DND-41 (cell line): ENCODE measurements at regions not wholly inside any gene's neighbourhood (a gene's known extent, or its start where the extent isn't known, plus 50 kb on each side); places are given as distances from the start of the nearest gene placed in this dataset.

Experiments used
- ATAC-seq: fragments of 200-7000 bp; cut with Tn5 transposase; 3 replicates; pipeline ENCODE4 v1.9.1; 2021; ENCODE audit warnings: low read depth; ENCODE audit not compliant: insufficient read depth
- DNase-seq: peaks from one replicate; pipeline ENCODE4 v3.0.0-alpha.2; 2020
- H2AFZ ChIP-seq: 2 replicates; pipeline ENCODE4 v1.6.0; 2012; ENCODE audit warnings: low read depth, low read length
- H3K27ac ChIP-seq: 2 replicates; pipeline ENCODE4 v1.5.1; 2012; ENCODE audit warnings: low read length, inconsistent platforms
- H3K27me3 ChIP-seq: fragments of 200-600 bp; sonication (generic); 2 replicates; pipeline ENCODE4 v1.6.0; 2012; ENCODE audit warnings: low read length, mild to moderate bottlenecking, inconsistent platforms; ENCODE audit not compliant: insufficient read depth, poor library complexity
- H3K36me3 ChIP-seq: 2 replicates; pipeline ENCODE4 v1.5.1; 2012; ENCODE audit warnings: low read length, inconsistent platforms; ENCODE audit not compliant: insufficient read depth
- H3K4me1 ChIP-seq: 2 replicates; pipeline ENCODE4 v1.5.1; 2012; ENCODE audit warnings: mild to moderate bottlenecking, low read length; ENCODE audit not compliant: insufficient read depth
- H3K4me2 ChIP-seq: 2 replicates; pipeline ENCODE4 v1.6.0; 2012; ENCODE audit warnings: mild to moderate bottlenecking, moderate library complexity, low read length, inconsistent platforms; ENCODE audit not compliant: insufficient read depth
- H3K4me3 ChIP-seq, 2 experiments: fragments of 200-600 bp in 1 of 2; shearing (Covaris generic) in 1 of 2; 2 replicates each; pipeline ENCODE4 v1.5.1; 2012 to 2016; ENCODE audit warnings: inconsistent platforms in 2 of 2, low read length in 2 of 2, mild to moderate bottlenecking in 2 of 2, low read depth in 1 of 2, moderate library complexity in 1 of 2
- H3K79me2 ChIP-seq: 2 replicates; pipeline ENCODE4 v1.6.0; 2012; ENCODE audit warnings: low read length, inconsistent platforms; ENCODE audit not compliant: insufficient read depth
- H3K9ac ChIP-seq: 2 replicates; pipeline ENCODE4 v1.6.0; 2012; ENCODE audit warnings: low read depth, mild to moderate bottlenecking, inconsistent platforms, low read length, moderate library complexity
- H3K9me3 ChIP-seq: 2 replicates; pipeline ENCODE4 v1.5.1; 2012; ENCODE audit warnings: low read length, moderate library complexity, mild to moderate bottlenecking, inconsistent platforms; ENCODE audit not compliant: insufficient read depth, severe bottlenecking
- H4K20me1 ChIP-seq: 2 replicates; pipeline ENCODE4 v1.6.0; 2012; ENCODE audit warnings: low read length; ENCODE audit not compliant: insufficient read depth
- CTCF ChIP-seq: IDR thresholded peaks from 2 replicates; pipeline ENCODE4 v1.5.1; 2012; ENCODE audit warnings: borderline replicate concordance, low read length, moderate library complexity, mild to moderate bottlenecking; ENCODE audit not compliant: poor library complexity, severe bottlenecking; ENCODE audit errors: extremely low read depth
- EZH2 ChIP-seq: IDR thresholded peaks from 3 replicates; pipeline ENCODE4 v1.6.1; 2012; ENCODE audit warnings: borderline replicate concordance, low read depth, mild to moderate bottlenecking, moderate library complexity, low read length, inconsistent platforms; ENCODE audit not compliant: severe bottlenecking

GRCh38 chr3:180749796-180750195 lies 70.5 kb upstream of the CCDC39 start:
- H3K36me3 ChIP-seq: no peaks in the 10 kb centered on the region
- ATAC-seq: no peak
- H3K79me2 ChIP-seq: no peaks in the 10 kb centered on the region
- no peak overlapping the region for H3K4me3 ChIP-seq
- H3K4me1 ChIP-seq: no peaks in the 10 kb centered on the region
- H3K9me3 ChIP-seq: no peaks in the 10 kb centered on the region
- no peak overlapping the region for H2AFZ ChIP-seq
- H3K9ac ChIP-seq: no peak overlapping the region
- H3K4me2 ChIP-seq: no peak overlapping the region
- DNase-seq: no peak
- no peaks in the 10 kb centered on the region for H4K20me1 ChIP-seq
- peaks cover 4% of the 10 kb centered on the region for H3K27me3 ChIP-seq
- TF ChIP-seq EZH2: no peak
- TF ChIP-seq CTCF: no peak
- no peak overlapping the region for H3K27ac ChIP-seq

GRCh38 chr3:180755556-180755955 lies 76.3 kb upstream of the CCDC39 start:
- Histone ChIP-seq H4K20me1 (no peaks in the 10 kb centered on the region), H3K79me2 (no peaks in the 10 kb centered on the region), H3K27me3 (no peaks in the 10 kb centered on the region), H3K4me3 (no peak overlapping the region), H3K36me3 (no peaks in the 10 kb centered on the region), H2AFZ (no peak overlapping the region), H3K9ac (no peak overlapping the region), H3K4me2 (no peak overlapping the region), H3K27ac (no peak overlapping the region), H3K4me1 (no peaks in the 10 kb centered on the region), H3K9me3 (no peaks in the 10 kb centered on the region)
- DNase-seq: no peak
- no peak for ATAC-seq
- TF ChIP-seq EZH2 (no peak), CTCF (no peak)

- H3K79me2 ChIP-seq: no peaks in the 10 kb centered on the region
- no peak overlapping the region for H2AFZ ChIP-seq
- no peaks in the 10 kb centered on the region for H3K36me3 ChIP-seq
- H4K20me1 ChIP-seq: no peaks in the 10 kb centered on the region
- no peak overlapping the region for H3K4me3 ChIP-seq
- no peaks in the 10 kb centered on the region for H3K4me1 ChIP-seq
- H3K9me3 ChIP-seq: no peaks in the 10 kb centered on the region
- H3K27me3 ChIP-seq: no peaks in the 10 kb centered on the region
- ATAC-seq: no peak
- TF ChIP-seq EZH2 (no peak), CTCF (no peak)
- no peak for DNase-seq
- no peak overlapping the region for H3K9ac ChIP-seq
- H3K27ac ChIP-seq: no peak overlapping the region
- H3K4me2 ChIP-seq: no peak overlapping the region
Measured at GRCh38 chr3:180762866-180763265, 83.6 kb upstream of the CCDC39 start.

GRCh38 chr3:180764481-180764880 lies 85.2 kb upstream of the CCDC39 start:
- H3K79me2 ChIP-seq: no peaks in the 10 kb centered on the region
- H3K9ac ChIP-seq: no peak overlapping the region
- H3K27ac ChIP-seq: no peak overlapping the region
- TF ChIP-seq CTCF (no peak), EZH2 (no peak)
- no peaks in the 10 kb centered on the region for H4K20me1 ChIP-seq
- H2AFZ ChIP-seq: no peak overlapping the region
- no peak overlapping the region for H3K4me2 ChIP-seq
- DNase-seq (no peak), ATAC-seq (no peak)
- no peaks in the 10 kb centered on the region for H3K36me3 ChIP-seq
- H3K9me3 ChIP-seq: no peaks in the 10 kb centered on the region
- H3K4me1 ChIP-seq: no peaks in the 10 kb centered on the region
- no peaks in the 10 kb centered on the region for H3K27me3 ChIP-seq
- no peak overlapping the region for H3K4me3 ChIP-seq
